ENCODE measurements at regions not wholly inside any gene's neighbourhood (a gene's known extent, or its start where the extent isn't known, plus 50 kb on each side); places are given as distances from the start of the nearest gene placed in this dataset.

DNA sequence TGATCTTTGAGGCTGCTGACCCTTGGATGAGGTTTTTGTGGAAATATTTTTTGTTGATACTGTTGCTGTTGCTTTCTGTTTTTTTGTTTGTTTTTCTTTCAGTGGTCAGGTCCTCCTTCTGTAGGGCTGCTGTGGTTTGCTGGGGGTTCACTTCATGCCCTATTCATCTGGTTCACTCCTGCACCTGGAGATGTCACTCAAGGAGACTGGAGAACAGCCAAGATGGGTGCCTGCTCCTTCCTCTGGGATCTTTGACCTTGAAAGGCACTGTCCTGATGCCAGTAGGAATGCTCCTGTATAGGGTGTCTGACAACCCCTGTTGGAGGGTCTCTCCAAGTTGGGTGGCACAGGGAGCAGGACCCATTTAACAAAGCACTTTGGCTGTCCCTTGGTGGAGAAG, 67.0 kb upstream of the ACTBL2 start:
- FAIRE-seq (no peak), DNase-seq (ENCODE audit: low read depth in 1 of 2, low spot score in 2 of 2) (no peak)
- Histone ChIP-seq H3K79me2 (ENCODE audit: control insufficient read depth in 1 of 2, insufficient read depth in 2 of 2, low read length in 2 of 2) (no peaks in the 10 kb centered on the region), H3K14ac (ENCODE audit: insufficient read length) (no peak overlapping the region), H3K23ac (ENCODE audit: insufficient read length) (no peak overlapping the region), H4K91ac (replicated peaks; ENCODE audit: insufficient read length, low read length) (no peak overlapping the region), H3K4me1 (replicated peaks in 1 of 4; ENCODE audit: control insufficient read depth in 3 of 4, insufficient read depth in 4 of 4, low read length in 3 of 4) (peaks cover 0 to 8% (median 1%) of the 10 kb centered on the region in 4 experiments; a peak in 4 of 7 replicates), H3K79me1 (ENCODE audit: low read depth, low read length) (no peaks in the 10 kb centered on the region), H4K8ac (ENCODE audit: extremely low read depth, insufficient read depth, low read length) (no peak overlapping the region), H3K9me3 (ENCODE audit: insufficient read depth in 2 of 2, low read depth in 1 of 2, low read length in 1 of 2) (no peaks in the 10 kb centered on the region), H3K56ac (replicated peaks; ENCODE audit: insufficient read length, low read depth, low read length) (no peak overlapping the region), H2AK5ac (ENCODE audit: low read depth, low read length) (no peak overlapping the region), H3K18ac (ENCODE audit: extremely low read depth, low read length) (no peak overlapping the region), H3K23me2 (ENCODE audit: low read depth, low read length) (no peaks in the 10 kb centered on the region), H3K4me2 (ENCODE audit: insufficient read depth in 1 of 2, low read depth in 2 of 2, low read length in 2 of 2) (no peak overlapping the region), H2BK12ac (ENCODE audit: low read depth, low read length) (no peak overlapping the region), H3K4ac (replicated peaks; ENCODE audit: insufficient read length, low read depth, low read length) (no peak overlapping the region), H3K4me3 (ENCODE audit: extremely low read depth in 1 of 4, insufficient read depth in 2 of 4, low read depth in 3 of 4, low read length in 4 of 4) (no peak overlapping the region), H2BK120ac (replicated peaks; ENCODE audit: low read depth, low read length) (no peak overlapping the region), H3K9ac (replicated peaks in 1 of 4; ENCODE audit: extremely low read depth in 1 of 4, low read depth in 3 of 4, low read length in 3 of 4) (no peak overlapping the region), H4K20me1 (replicated peaks in 1 of 2; ENCODE audit: control insufficient read depth in 1 of 2, insufficient read depth in 2 of 2, low read length in 2 of 2) (no peaks in the 10 kb centered on the region), H2AFZ (ENCODE audit: low read length) (no peak overlapping the region), H2BK5ac (ENCODE audit: low read depth, low read length) (no peak overlapping the region), H3K27me3 (replicated peaks in 1 of 4; ENCODE audit: control insufficient read depth in 3 of 4, extremely low read depth in 1 of 4, insufficient read depth in 3 of 4, low read length in 3 of 4) (no peaks in the 10 kb centered on the region), H3K36me3 (ENCODE audit: control insufficient read depth in 2 of 4, insufficient read depth in 4 of 4, low read length in 3 of 4) (no peaks in the 10 kb centered on the region), H2BK20ac (ENCODE audit: low read length) (no peak overlapping the region), H3K27ac (ENCODE audit: low read depth, low read length) (no peak overlapping the region), H2BK15ac (ENCODE audit: low read length) (no peak overlapping the region), H4K5ac (ENCODE audit: insufficient read length, low read depth, low read length) (no peak overlapping the region)
- TF ChIP-seq TEAD4 (IDR thresholded peaks at IDR 0.05; ENCODE audit: low read depth, low read length) (no peak), TBP (IDR thresholded peaks at IDR 0.05; ENCODE audit: low read depth, low read length) (no peak)
- ChIA-PET CTCF (ENCODE audit: partially characterized antibody) (no interaction called here), POLR2A (ENCODE audit: partially characterized antibody) (no interaction called here)

All from H1 (cell line).